Testis (tissue), 2 donors: ENCODE measurements at regions not wholly inside any gene's neighbourhood (a gene's known extent, or its start where the extent isn't known, plus 50 kb on each side); places are given as distances from the start of the nearest gene placed in this dataset.

Experiments
- POLR2A ChIP-seq: fragments of 450-650 bp; IDR thresholded peaks from one replicate; pipeline ENCODE4 v1.6.1; 2017; ENCODE audit warnings: antibody characterized with exemption, mild to moderate bottlenecking, moderate library complexity
- TF ChIP-seq, protein P1 (sequence below), 3 experiments: fragments of 450-650 bp in 2 of 3; fragments of 200-600 bp in 1 of 3; sonication (generic) in 1 of 3; IDR thresholded peaks; one replicate each; pipeline ENCODE4 v1.5.1; 2016 to 2019; ENCODE audit warnings: antibody characterized with exemption in 3 of 3, mild to moderate bottlenecking in 2 of 3, moderate library complexity in 1 of 3

DNA sequence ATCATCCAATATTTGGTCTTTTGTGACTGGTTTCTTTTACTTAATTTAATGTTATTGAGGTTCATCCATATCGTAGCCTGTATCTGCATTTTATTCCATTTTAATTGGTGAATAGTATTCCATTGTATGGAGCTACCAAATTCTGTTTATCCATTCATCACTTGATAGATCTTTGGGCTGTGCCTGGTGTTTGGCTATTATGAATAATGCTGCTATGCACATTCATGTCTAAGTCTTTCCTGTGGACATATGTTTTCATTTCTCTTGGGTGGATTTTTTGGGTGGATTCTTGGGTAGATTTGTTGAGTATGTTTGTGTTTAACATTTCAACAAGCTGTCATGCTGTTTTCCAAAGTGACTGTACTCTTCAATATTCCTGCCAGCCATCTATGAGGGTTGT is 52.5 kb upstream of the NEDD4L start:
- TF ChIP-seq, protein P1, sequence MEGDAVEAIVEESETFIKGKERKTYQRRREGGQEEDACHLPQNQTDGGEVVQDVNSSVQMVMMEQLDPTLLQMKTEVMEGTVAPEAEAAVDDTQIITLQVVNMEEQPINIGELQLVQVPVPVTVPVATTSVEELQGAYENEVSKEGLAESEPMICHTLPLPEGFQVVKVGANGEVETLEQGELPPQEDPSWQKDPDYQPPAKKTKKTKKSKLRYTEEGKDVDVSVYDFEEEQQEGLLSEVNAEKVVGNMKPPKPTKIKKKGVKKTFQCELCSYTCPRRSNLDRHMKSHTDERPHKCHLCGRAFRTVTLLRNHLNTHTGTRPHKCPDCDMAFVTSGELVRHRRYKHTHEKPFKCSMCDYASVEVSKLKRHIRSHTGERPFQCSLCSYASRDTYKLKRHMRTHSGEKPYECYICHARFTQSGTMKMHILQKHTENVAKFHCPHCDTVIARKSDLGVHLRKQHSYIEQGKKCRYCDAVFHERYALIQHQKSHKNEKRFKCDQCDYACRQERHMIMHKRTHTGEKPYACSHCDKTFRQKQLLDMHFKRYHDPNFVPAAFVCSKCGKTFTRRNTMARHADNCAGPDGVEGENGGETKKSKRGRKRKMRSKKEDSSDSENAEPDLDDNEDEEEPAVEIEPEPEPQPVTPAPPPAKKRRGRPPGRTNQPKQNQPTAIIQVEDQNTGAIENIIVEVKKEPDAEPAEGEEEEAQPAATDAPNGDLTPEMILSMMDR (IDR thresholded peaks at IDR 0.05): no peak
- TF ChIP-seq POLR2A: no peak
